OCI-LY7 (cell line): ENCODE measurements at regions not wholly inside any gene's neighbourhood (a gene's known extent, or its start where the extent isn't known, plus 50 kb on each side); places are given as distances from the start of the nearest gene placed in this dataset.

ENCODE experiments used
- BruUV-seq: library from RNA; stranded (reverse); fragments of 400-500 nt; replicated peaks from 2 replicates; lab custom pipeline; 2021; lab: Mats Ljungman, UMichigan
- CTCF ChIA-PET: fragments of 300-600 bp; sonication (Branson Sonifier 250); formaldehyde crosslinking; loops from one replicate; lab custom pipeline; 2022; ENCODE audit warnings: antibody characterized with exemption; ENCODE audit not compliant: unreplicated experiment; lab: Charles Lee
- POLR2A ChIA-PET: fragments of 300-600 bp; sonication (Branson Sonifier 250); formaldehyde crosslinking; loops from one replicate; lab custom pipeline; 2022; ENCODE audit warnings: antibody characterized with exemption; lab: Charles Lee
- DNase-seq: peaks from one replicate; pipeline ENCODE4 v3.0.0-alpha.2; 2015; ENCODE audit warnings: low spot score
- H2AFZ ChIP-seq: fragments of 200-600 bp; sonication (generic), shearing (Covaris generic); 2 replicates; pipeline ENCODE4 v1.6.1; 2014; ENCODE audit warnings: mild to moderate bottlenecking, antibody characterized with exemption, low read length, moderate library complexity
- H3K27ac ChIP-seq: fragments of 200-600 bp; sonication (generic); 2 replicates; pipeline ENCODE4 v1.5.1; 2014; ENCODE audit warnings: mixed run types, low read depth, mild to moderate bottlenecking, moderate library complexity, low read length, inconsistent platforms; ENCODE audit not compliant: poor library complexity, severe bottlenecking
- H3K36me3 ChIP-seq: fragments of 200-600 bp; sonication (generic); 2 replicates; pipeline ENCODE4 v1.6.1; 2014; ENCODE audit warnings: mild to moderate bottlenecking, antibody characterized with exemption, low read length, moderate library complexity, mixed read lengths; ENCODE audit not compliant: insufficient read depth
- H3K4me1 ChIP-seq: fragments of 200-600 bp; sonication (generic); 2 replicates; pipeline ENCODE4 v1.5.1; 2014; ENCODE audit warnings: mild to moderate bottlenecking, low read length; ENCODE audit not compliant: insufficient read depth, poor library complexity, severe bottlenecking
- H3K4me2 ChIP-seq: fragments of 200-600 bp; sonication (generic); 2 replicates; pipeline ENCODE4 v1.6.1; 2014; ENCODE audit warnings: mild to moderate bottlenecking, low read length
- H3K4me3 ChIP-seq: fragments of 200-600 bp; sonication (generic); 2 replicates; pipeline ENCODE4 v1.5.1; 2014; ENCODE audit warnings: mild to moderate bottlenecking, low read depth, low read length; ENCODE audit not compliant: poor library complexity, severe bottlenecking
- H3K79me2 ChIP-seq: fragments of 200-600 bp; sonication (generic); 2 replicates; pipeline ENCODE4 v1.6.1; 2016; ENCODE audit warnings: low read depth, mild to moderate bottlenecking, low read length, moderate library complexity, mixed read lengths; ENCODE audit not compliant: insufficient read depth
- H3K9me2 ChIP-seq: fragments of 200-600 bp; sonication (generic); 2 replicates; pipeline ENCODE4 v1.6.1; 2016; ENCODE audit warnings: mild to moderate bottlenecking, low read length, mixed read lengths; ENCODE audit not compliant: insufficient read depth
- H3K9me3 ChIP-seq: fragments of 200-600 bp; sonication (generic); 2 replicates; pipeline ENCODE4 v1.6.1; 2014; ENCODE audit warnings: mild to moderate bottlenecking, mixed run types, low read length, mixed read lengths
- H4K20me1 ChIP-seq: fragments of 200-600 bp; sonication (generic); 2 replicates; pipeline ENCODE4 v1.6.1; 2014; ENCODE audit warnings: mild to moderate bottlenecking, antibody characterized with exemption, low read length, moderate library complexity, mixed read lengths; ENCODE audit not compliant: insufficient read depth
- CTCF ChIP-seq: fragments of 200-600 bp; sonication (generic); conservative IDR thresholded peaks from 2 replicates; pipeline ENCODE4 v1.5.1; 2014; ENCODE audit warnings: mild to moderate bottlenecking, antibody characterized with exemption, low read length, moderate library complexity, mixed read lengths
- EZH2phosphoT487 ChIP-seq: fragments of 200-600 bp; sonication (generic); IDR thresholded peaks from 2 replicates; pipeline ENCODE4 v1.6.1; 2018; ENCODE audit warnings: low read depth, borderline replicate concordance, mild to moderate bottlenecking, mixed run types, antibody characterized with exemption, low read length, moderate library complexity, mixed read lengths
- intact Hi-C: fragments of 100-400 bp; cut with micrococcal nuclease; formaldehyde crosslinking; loops from one replicate; pipeline ENCODE4 v1.10.0; 2022; ENCODE audit not compliant: unreplicated experiment

GRCh38 chr14:98555440-98555839 lies 716.6 kb downstream of the BCL11B start:
- no TSS peak for BruUV-seq
- Histone ChIP-seq H3K36me3 (no peaks in the 10 kb centered on the region), H3K9me2 (no peaks in the 10 kb centered on the region), H2AFZ (no peak overlapping the region), H3K79me2 (no peaks in the 10 kb centered on the region), H4K20me1 (no peaks in the 10 kb centered on the region), H3K4me2 (no peak overlapping the region), H3K4me1 (peaks cover 3% of the 10 kb centered on the region), H3K4me3 (no peak overlapping the region), H3K27ac (no peak overlapping the region), H3K9me3 (no peaks in the 10 kb centered on the region)
- intact Hi-C loops, result loop anchor here (5.0 kb wide), 1 partner anchor 317 kb away; no protein-coding TSS in a partner anchor
- no peak for DNase-seq
- POLR2A ChIA-PET, result no interaction called here
- CTCF ChIA-PET, result no interaction called here
- TF ChIP-seq EZH2phosphoT487 (no peak), CTCF (no peak)

- ChIA-PET CTCF (no interaction called here), POLR2A (interaction anchor here (0.6 kb wide), 1 partner anchor 871 kb away, joined by 3 read pairs; no protein-coding TSS in a partner anchor)
- H3K27ac ChIP-seq, result no peak overlapping the region
- no peak overlapping the region for H3K4me2 ChIP-seq
- H3K9me3 ChIP-seq, result no peaks in the 10 kb centered on the region
- no TSS peak for BruUV-seq
- no peaks in the 10 kb centered on the region for H4K20me1 ChIP-seq
- peaks cover 3% of the 10 kb centered on the region for H3K4me1 ChIP-seq
- no peak overlapping the region for H2AFZ ChIP-seq
- intact Hi-C loops, result no loop called here
- H3K79me2 ChIP-seq, result no peaks in the 10 kb centered on the region
- no peaks in the 10 kb centered on the region for H3K36me3 ChIP-seq
- H3K9me2 ChIP-seq, result no peaks in the 10 kb centered on the region
- no peak overlapping the region for H3K4me3 ChIP-seq
- TF ChIP-seq CTCF, result no peak
- no peak for DNase-seq
Observed at GRCh38 chr14:98564006-98564405, 708.0 kb downstream of the BCL11B start.

- no peak overlapping the region for H2AFZ ChIP-seq
- no peaks in the 10 kb centered on the region for H3K9me3 ChIP-seq
- H3K79me2 ChIP-seq, result no peaks in the 10 kb centered on the region
- no peaks in the 10 kb centered on the region for H3K36me3 ChIP-seq
- TF ChIP-seq EZH2phosphoT487 (no peak), CTCF (no peak)
- ChIA-PET POLR2A (interaction anchor here (0.6 kb wide), 1 partner anchor 871 kb away, joined by 3 read pairs; no protein-coding TSS in a partner anchor), CTCF (no interaction called here)
- intact Hi-C loops, result no loop called here
- H3K4me2 ChIP-seq, result no peak overlapping the region
- no TSS peak for BruUV-seq
- H3K4me1 ChIP-seq, result peaks cover 3% of the 10 kb centered on the region
- H3K9me2 ChIP-seq, result no peaks in the 10 kb centered on the region
- H3K27ac ChIP-seq, result no peak overlapping the region
- H3K4me3 ChIP-seq, result no peak overlapping the region
- no peak for DNase-seq
- no peaks in the 10 kb centered on the region for H4K20me1 ChIP-seq
Observed at GRCh38 chr14:98564541-98564940, 707.5 kb downstream of the BCL11B start.
